Endothelial cell of umbilical vein (primary cell): ENCODE measurements at regions not wholly inside any gene's neighbourhood (a gene's known extent, or its start where the extent isn't known, plus 50 kb on each side); places are given as distances from the start of the nearest gene placed in this dataset.

ENCODE experiments used
- CTCF ChIP-seq, 2 donors: IDR thresholded peaks; 1 replicate in 1 of 2; 2 replicates in 1 of 2; pipeline ENCODE4 v1.5.1; 2011; ENCODE audit warnings: low read length in 2 of 2, mild to moderate bottlenecking in 2 of 2, moderate library complexity in 2 of 2, control low read depth in 1 of 2, inconsistent platforms in 1 of 2, low read depth in 1 of 2; ENCODE audit not compliant: insufficient read depth in 1 of 2; ENCODE audit errors: extremely low read depth in 1 of 2
- EZH2 ChIP-seq: IDR thresholded peaks from 2 replicates; pipeline ENCODE4 v1.6.1; 2012; ENCODE audit warnings: borderline replicate concordance, low read depth, mild to moderate bottlenecking, moderate library complexity, low read length, inconsistent platforms; ENCODE audit not compliant: severe bottlenecking
- FOS ChIP-seq: IDR thresholded peaks from 2 replicates; pipeline ENCODE4 v1.6.1; 2011; ENCODE audit warnings: mild to moderate bottlenecking, low read length, moderate library complexity, borderline replicate concordance; ENCODE audit not compliant: insufficient read depth
- GATA2 ChIP-seq: IDR thresholded peaks from 2 replicates; pipeline ENCODE4 v1.7.0; 2011; ENCODE audit warnings: low read depth, mild to moderate bottlenecking, moderate library complexity, mixed read lengths, low read length; ENCODE audit not compliant: insufficient read length, insufficient read depth
- MAX ChIP-seq: IDR thresholded peaks from 2 replicates; pipeline ENCODE4 v1.6.1; 2011; ENCODE audit not compliant: insufficient read depth, insufficient read length
- POLR2A ChIP-seq: IDR thresholded peaks from 2 replicates; pipeline ENCODE4 v1.6.1; 2012; ENCODE audit warnings: low read depth, mild to moderate bottlenecking, control low read depth, low read length
- POLR2AphosphoS5 ChIP-seq: IDR thresholded peaks from 2 replicates; pipeline ENCODE4 v1.6.1; 2012; ENCODE audit warnings: low read depth, mild to moderate bottlenecking, control low read depth, low read length, moderate library complexity; ENCODE audit not compliant: insufficient read depth

GRCh38 chr2:181366675-181367175 lies 90.5 kb upstream of the ITGA4 start:
- no peak for TF ChIP-seq EZH2
- no peak for TF ChIP-seq POLR2AphosphoS5
- no peak for TF ChIP-seq CTCF (IDR thresholded peaks at IDR 0.05; ENCODE audit: extremely low read depth in 1 of 2, insufficient read depth in 1 of 2, low read depth in 1 of 2, low read length in 2 of 2)
- TF ChIP-seq POLR2A: no peak
- TF ChIP-seq GATA2: no peak
- TF ChIP-seq MAX: no peak
- TF ChIP-seq FOS: no peak
